ENCODE measurements at regions not wholly inside any gene's neighbourhood (a gene's known extent, or its start where the extent isn't known, plus 50 kb on each side); places are given as distances from the start of the nearest gene placed in this dataset.
"Not testable (repeated sequence)": the region's sequence is repeated elsewhere in the genome, so short reads cannot be mapped to it uniquely, and the experiment has no call there.

- in situ Hi-C loops (cut with HindIII; ENCODE audit: low pct_unique_long_range_greater_than_20kb, low sequenced_read_pairs), result not testable (repeated sequence)
These were observed 228.3 kb upstream of the SPOPL start for GRCh38 chr2:138273280-138273679.

GRCh38 chr2:138274421-138275291 is 226.9 kb upstream of the SPOPL start:
- DNase-seq (ENCODE audit: low read depth, low spot score), result peak; percentile 2
- in situ Hi-C loops (cut with HindIII; ENCODE audit: low pct_unique_long_range_greater_than_20kb, low sequenced_read_pairs), result no loop called here

More at GRCh38 chr2:138273280-138273679, 228.3 kb upstream of the SPOPL start:
- DNase-seq (ENCODE audit: low read depth, low spot score), result not testable (repeated sequence)

- no peak for DNase-seq (ENCODE audit: low read depth, low spot score)
These were observed 226.3 kb upstream of the SPOPL start for GRCh38 chr2:138275292-138275690.

GRCh38 chr2:138275881-138276280 is 225.7 kb upstream of the SPOPL start:
- no peak for DNase-seq (ENCODE audit: low read depth, low spot score)
- in situ Hi-C loops (cut with HindIII; ENCODE audit: low pct_unique_long_range_greater_than_20kb, low sequenced_read_pairs), result no loop called here

More at GRCh38 chr2:138275292-138275690, 226.3 kb upstream of the SPOPL start:
- in situ Hi-C loops (cut with HindIII; ENCODE audit: low pct_unique_long_range_greater_than_20kb, low sequenced_read_pairs), result no loop called here

GRCh38 chr2:138276339-138276738 is 225.2 kb upstream of the SPOPL start:
- DNase-seq (ENCODE audit: low read depth, low spot score), result no peak
- in situ Hi-C loops (cut with HindIII; ENCODE audit: low pct_unique_long_range_greater_than_20kb, low sequenced_read_pairs), result no loop called here

GRCh38 chr2:138277062-138277461 is 224.5 kb upstream of the SPOPL start:
- in situ Hi-C loops (cut with HindIII; ENCODE audit: low pct_unique_long_range_greater_than_20kb, low sequenced_read_pairs), result no loop called here
- no peak for DNase-seq (ENCODE audit: low read depth, low spot score)

GRCh38 chr2:138279871-138280270 is 221.7 kb upstream of the SPOPL start:
- in situ Hi-C loops (cut with HindIII; ENCODE audit: low pct_unique_long_range_greater_than_20kb, low sequenced_read_pairs), result no loop called here

GRCh38 chr2:138280999-138281695 is 220.4 kb upstream of the SPOPL start:
- DNase-seq (ENCODE audit: low read depth, low spot score), result no peak
- in situ Hi-C loops (cut with HindIII; ENCODE audit: low pct_unique_long_range_greater_than_20kb, low sequenced_read_pairs), result no loop called here

More at GRCh38 chr2:138279871-138280270, 221.7 kb upstream of the SPOPL start:
- no peak for DNase-seq (ENCODE audit: low read depth, low spot score)

- in situ Hi-C loops (cut with HindIII; ENCODE audit: low pct_unique_long_range_greater_than_20kb, low sequenced_read_pairs), result no loop called here
- DNase-seq (ENCODE audit: low read depth, low spot score), result no peak
These were observed 219.4 kb upstream of the SPOPL start for GRCh38 chr2:138282014-138282672.

- in situ Hi-C loops (cut with HindIII; ENCODE audit: low pct_unique_long_range_greater_than_20kb, low sequenced_read_pairs), result no loop called here
- no peak for DNase-seq (ENCODE audit: low read depth, low spot score)
These were observed 209.8 kb upstream of the SPOPL start for GRCh38 chr2:138291805-138292204.

- no peak for DNase-seq (ENCODE audit: low read depth, low spot score)
- in situ Hi-C loops (cut with HindIII; ENCODE audit: low pct_unique_long_range_greater_than_20kb, low sequenced_read_pairs), result no loop called here
These were observed 208.5 kb upstream of the SPOPL start for GRCh38 chr2:138293045-138293444.

GRCh38 chr2:138293549-138293948 is 208.0 kb upstream of the SPOPL start:
- no peak for DNase-seq (ENCODE audit: low read depth, low spot score)
- in situ Hi-C loops (cut with HindIII; ENCODE audit: low pct_unique_long_range_greater_than_20kb, low sequenced_read_pairs), result no loop called here

- no peak for DNase-seq (ENCODE audit: low read depth, low spot score)
- in situ Hi-C loops (cut with HindIII; ENCODE audit: low pct_unique_long_range_greater_than_20kb, low sequenced_read_pairs), result no loop called here
These were observed 207.1 kb upstream of the SPOPL start for GRCh38 chr2:138294451-138294850.

- DNase-seq (ENCODE audit: low read depth, low spot score), result no peak
- in situ Hi-C loops (cut with HindIII; ENCODE audit: low pct_unique_long_range_greater_than_20kb, low sequenced_read_pairs), result no loop called here
These were observed 205.2 kb upstream of the SPOPL start for GRCh38 chr2:138296365-138296764.

- no peak for DNase-seq (ENCODE audit: low read depth, low spot score)
- in situ Hi-C loops (cut with HindIII; ENCODE audit: low pct_unique_long_range_greater_than_20kb, low sequenced_read_pairs), result no loop called here
These were observed 203.3 kb upstream of the SPOPL start for GRCh38 chr2:138298120-138298814.

GRCh38 chr2:138298900-138299299 is 202.7 kb upstream of the SPOPL start:
- in situ Hi-C loops (cut with HindIII; ENCODE audit: low pct_unique_long_range_greater_than_20kb, low sequenced_read_pairs), result no loop called here
- no peak for DNase-seq (ENCODE audit: low read depth, low spot score)

GRCh38 chr2:138306626-138307025 is 194.9 kb upstream of the SPOPL start:
- DNase-seq (ENCODE audit: low read depth, low spot score), result no peak
- in situ Hi-C loops (cut with HindIII; ENCODE audit: low pct_unique_long_range_greater_than_20kb, low sequenced_read_pairs), result no loop called here

GRCh38 chr2:138307099-138307498 is 194.5 kb upstream of the SPOPL start:
- in situ Hi-C loops (cut with HindIII; ENCODE audit: low pct_unique_long_range_greater_than_20kb, low sequenced_read_pairs), result no loop called here
- DNase-seq (ENCODE audit: low read depth, low spot score), result no peak
